Endodermal cell (in vitro differentiated cells): ENCODE measurements at regions not wholly inside any gene's neighbourhood (a gene's known extent, or its start where the extent isn't known, plus 50 kb on each side); places are given as distances from the start of the nearest gene placed in this dataset.

Experiments used
- DNase-seq: peaks from one replicate; pipeline ENCODE4 v3.0.0-alpha.2; 2017
- H3K27ac ChIP-seq: 2 replicates; pipeline ENCODE4 v1.5.1; 2013; ENCODE audit warnings: mild to moderate bottlenecking, low read depth, low read length, moderate library complexity
- H3K27me3 ChIP-seq: 2 replicates; pipeline ENCODE4 v1.6.1; 2013; ENCODE audit warnings: mild to moderate bottlenecking, low read length, moderate library complexity; ENCODE audit not compliant: insufficient read depth, control insufficient read depth, poor library complexity, severe bottlenecking
- H3K36me3 ChIP-seq: 2 replicates; pipeline ENCODE4 v1.7.0; 2013; ENCODE audit warnings: mild to moderate bottlenecking, low read length, moderate library complexity; ENCODE audit not compliant: control insufficient read depth, insufficient read depth
- H3K4me1 ChIP-seq: one replicate; pipeline ENCODE4 v1.7.0; 2013; ENCODE audit warnings: low read length; ENCODE audit not compliant: control insufficient read depth, insufficient read depth
- H3K4me3 ChIP-seq: 2 replicates; pipeline ENCODE4 v1.5.1; 2013; ENCODE audit warnings: mild to moderate bottlenecking, low read length, moderate library complexity
- H3K9ac ChIP-seq: 2 replicates; pipeline ENCODE4 v1.6.1; 2013; ENCODE audit warnings: mild to moderate bottlenecking, low read length, moderate library complexity; ENCODE audit not compliant: poor library complexity, severe bottlenecking; ENCODE audit errors: extremely low read depth
- H3K9me3 ChIP-seq: 2 replicates; pipeline ENCODE4 v1.6.1; 2013; ENCODE audit warnings: mild to moderate bottlenecking, low read length, moderate library complexity; ENCODE audit not compliant: control insufficient read depth
- H3K27ac Mint-ChIP-seq: 2 replicates; pipeline ENCODE4 v1.8.0; 2020; ENCODE audit warnings: mixed read lengths
- H3K27me3 Mint-ChIP-seq: 2 replicates; pipeline ENCODE4 v1.8.0; 2021; ENCODE audit warnings: mild to moderate bottlenecking, mixed read lengths; ENCODE audit not compliant: insufficient read depth
- H3K36me3 Mint-ChIP-seq: 2 replicates; pipeline ENCODE4 v1.8.0; 2020; ENCODE audit warnings: low read depth, mixed read lengths
- H3K4me1 Mint-ChIP-seq: 2 replicates; pipeline ENCODE4 v1.8.0; 2020; ENCODE audit warnings: mixed read lengths
- H3K4me3 Mint-ChIP-seq: 2 replicates; pipeline ENCODE4 v1.8.0; 2020; ENCODE audit warnings: mild to moderate bottlenecking, moderate library complexity, mixed read lengths
- H3K9me3 Mint-ChIP-seq: 2 replicates; pipeline ENCODE4 v1.8.0; 2020; ENCODE audit warnings: mild to moderate bottlenecking, mixed read lengths
- CTCF ChIP-seq: fragments of 200-600 bp; sonication (generic); conservative IDR thresholded peaks from 2 replicates; pipeline ENCODE4 v1.5.0; 2021; ENCODE audit warnings: antibody characterized with exemption, mild to moderate bottlenecking
- WGBS, 2 experiments: methylation state at CpG; one replicate each; pipeline versions ENCODE4 v1.1.5 to v1.1.7; 2013; ENCODE audit warnings: missing lambda C conversion rate in 2 of 2, mixed read lengths in 1 of 2; ENCODE audit not compliant: insufficient coverage in 1 of 2, insufficient read length in 1 of 2; 5-methylcytosine and 5-hydroxymethylcytosine counted together

- no peak overlapping the region for H3K4me3 ChIP-seq
- H3K4me1 ChIP-seq, result no peaks in the 10 kb centered on the region
- TF ChIP-seq CTCF, result no peak
- DNase-seq, result no peak
- WGBS, 2 experiments, result 73 to 91% methylated on average over 3 to 4 of the region's 5 CpGs
- H3K4me3 Mint-ChIP-seq, result no peak overlapping the region
- H3K27ac ChIP-seq, result no peak overlapping the region
- no peaks in the 10 kb centered on the region for H3K36me3 ChIP-seq
- no peak overlapping the region for H3K9ac ChIP-seq
- peaks cover 11% of the 10 kb centered on the region for H3K9me3 ChIP-seq
- H3K27me3 Mint-ChIP-seq, result no peaks in the 10 kb centered on the region
- H3K9me3 Mint-ChIP-seq, result peaks cover 29% of the 10 kb centered on the region
- no peak overlapping the region for H3K27ac Mint-ChIP-seq
- H3K4me1 Mint-ChIP-seq, result no peaks in the 10 kb centered on the region
- no peaks in the 10 kb centered on the region for H3K27me3 ChIP-seq
- no peaks in the 10 kb centered on the region for H3K36me3 Mint-ChIP-seq
These were observed 163.1 kb upstream of the SLITRK2 start for GRCh38 chrX:145654486-145654885.

- no peaks in the 10 kb centered on the region for H3K4me1 Mint-ChIP-seq
- no peak overlapping the region for H3K4me3 ChIP-seq
- H3K27ac Mint-ChIP-seq, result no peak overlapping the region
- H3K27me3 ChIP-seq, result no peaks in the 10 kb centered on the region
- peaks cover 30% of the 10 kb centered on the region for H3K9me3 ChIP-seq
- no peaks in the 10 kb centered on the region for H3K36me3 Mint-ChIP-seq
- no peak overlapping the region for H3K27ac ChIP-seq
- TF ChIP-seq CTCF, result no peak
- H3K36me3 ChIP-seq, result no peaks in the 10 kb centered on the region
- no peak overlapping the region for H3K4me3 Mint-ChIP-seq
- DNase-seq, result no peak
- H3K27me3 Mint-ChIP-seq, result no peaks in the 10 kb centered on the region
- no peak overlapping the region for H3K9ac ChIP-seq
- 76 to 100% methylated on average over 1 to 4 of the region's 4 CpGs for WGBS, 2 experiments
- H3K4me1 ChIP-seq, result no peaks in the 10 kb centered on the region
- peaks cover 29% of the 10 kb centered on the region for H3K9me3 Mint-ChIP-seq
These were observed 143.8 kb upstream of the SLITRK2 start for GRCh38 chrX:145673841-145674240.

GRCh38 chrX:145677109-145677817 is 140.4 kb upstream of the SLITRK2 start:
- Mint-ChIP-seq H3K4me1 (no peaks in the 10 kb centered on the region), H3K27me3 (no peaks in the 10 kb centered on the region), H3K36me3 (no peaks in the 10 kb centered on the region), H3K27ac (no peak overlapping the region), H3K9me3 (peaks cover 44% of the 10 kb centered on the region), H3K4me3 (no peak overlapping the region)
- Histone ChIP-seq H3K27ac (no peak overlapping the region), H3K4me1 (no peaks in the 10 kb centered on the region), H3K9ac (no peak overlapping the region), H3K36me3 (no peaks in the 10 kb centered on the region), H3K4me3 (no peak overlapping the region), H3K27me3 (no peaks in the 10 kb centered on the region), H3K9me3 (peaks cover 43% of the 10 kb centered on the region)
- WGBS, 2 experiments, result 81% methylated on average over 14 of the region's 16 CpGs; no CpG with 5 or more reads in 1 of the 2 experiments
- DNase-seq, result no peak
- no peak for TF ChIP-seq CTCF
